Testis (tissue), 2 donors: ENCODE measurements at regions not wholly inside any gene's neighbourhood (a gene's known extent, or its start where the extent isn't known, plus 50 kb on each side); places are given as distances from the start of the nearest gene placed in this dataset.

Experiments
- CTCF ChIP-seq, 3 experiments: fragments of 450-650 bp in 2 of 3; fragments of 200-600 bp in 1 of 3; sonication (generic) in 1 of 3; IDR thresholded peaks; one replicate each; pipeline ENCODE4 v1.5.1; 2016 to 2019; ENCODE audit warnings: antibody characterized with exemption in 3 of 3, mild to moderate bottlenecking in 2 of 3, moderate library complexity in 1 of 3
- POLR2A ChIP-seq: fragments of 450-650 bp; IDR thresholded peaks from one replicate; pipeline ENCODE4 v1.6.1; 2017; ENCODE audit warnings: antibody characterized with exemption, mild to moderate bottlenecking, moderate library complexity

- TF ChIP-seq CTCF (IDR thresholded peaks at IDR 0.05) (no peak), POLR2A (no peak)
Measured at GRCh38 chr11:96778272-96778671, 388.5 kb downstream of the JRKL start.
